Peyer's patch (tissue), 4 donors: ENCODE measurements at regions not wholly inside any gene's neighbourhood (a gene's known extent, or its start where the extent isn't known, plus 50 kb on each side); places are given as distances from the start of the nearest gene placed in this dataset.

ENCODE experiments used
- POLR2A ChIP-seq, 2 donors: fragments of 450-650 bp; IDR thresholded peaks; one replicate each; pipeline ENCODE4 v1.5.1; 2017; ENCODE audit warnings: antibody characterized with exemption in 2 of 2, mild to moderate bottlenecking in 2 of 2, moderate library complexity in 2 of 2
- TF ChIP-seq, protein P1 (sequence below), 6 experiments: fragments of 450-650 bp in 4 of 6; fragments of 200-600 bp in 2 of 6; sonication (generic) in 1 of 6; IDR thresholded peaks; one replicate each; pipeline ENCODE4 v1.5.1; 2017 to 2019; ENCODE audit warnings: antibody characterized with exemption in 6 of 6, mild to moderate bottlenecking in 3 of 6, moderate library complexity in 1 of 6

DNA sequence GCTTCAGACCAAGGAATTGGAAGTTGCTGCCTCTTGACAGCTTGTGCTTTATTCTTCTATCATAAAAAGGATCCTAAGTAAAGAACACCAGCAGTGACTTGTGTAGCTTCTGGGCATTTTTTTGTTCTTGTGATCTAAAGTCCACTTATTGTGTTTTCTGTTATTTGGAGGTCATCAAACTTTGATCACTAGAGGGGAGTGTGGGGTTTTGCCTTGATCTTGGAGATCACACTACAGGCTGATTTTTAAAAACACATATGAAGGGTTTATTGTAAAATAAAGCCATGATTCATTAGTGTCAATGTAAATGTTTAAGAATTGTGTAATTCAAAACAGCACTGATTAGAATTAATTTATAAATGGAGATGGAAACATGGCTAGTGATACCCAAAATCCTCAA lies 328.7 kb upstream of the EDNRB start:
- TF ChIP-seq, protein P1, sequence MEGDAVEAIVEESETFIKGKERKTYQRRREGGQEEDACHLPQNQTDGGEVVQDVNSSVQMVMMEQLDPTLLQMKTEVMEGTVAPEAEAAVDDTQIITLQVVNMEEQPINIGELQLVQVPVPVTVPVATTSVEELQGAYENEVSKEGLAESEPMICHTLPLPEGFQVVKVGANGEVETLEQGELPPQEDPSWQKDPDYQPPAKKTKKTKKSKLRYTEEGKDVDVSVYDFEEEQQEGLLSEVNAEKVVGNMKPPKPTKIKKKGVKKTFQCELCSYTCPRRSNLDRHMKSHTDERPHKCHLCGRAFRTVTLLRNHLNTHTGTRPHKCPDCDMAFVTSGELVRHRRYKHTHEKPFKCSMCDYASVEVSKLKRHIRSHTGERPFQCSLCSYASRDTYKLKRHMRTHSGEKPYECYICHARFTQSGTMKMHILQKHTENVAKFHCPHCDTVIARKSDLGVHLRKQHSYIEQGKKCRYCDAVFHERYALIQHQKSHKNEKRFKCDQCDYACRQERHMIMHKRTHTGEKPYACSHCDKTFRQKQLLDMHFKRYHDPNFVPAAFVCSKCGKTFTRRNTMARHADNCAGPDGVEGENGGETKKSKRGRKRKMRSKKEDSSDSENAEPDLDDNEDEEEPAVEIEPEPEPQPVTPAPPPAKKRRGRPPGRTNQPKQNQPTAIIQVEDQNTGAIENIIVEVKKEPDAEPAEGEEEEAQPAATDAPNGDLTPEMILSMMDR (IDR thresholded peaks at IDR 0.05), result no peak
- no peak for TF ChIP-seq POLR2A (IDR thresholded peaks at IDR 0.05)
